GM23338 (cell line): ENCODE measurements at regions not wholly inside any gene's neighbourhood (a gene's known extent, or its start where the extent isn't known, plus 50 kb on each side); places are given as distances from the start of the nearest gene placed in this dataset.

ENCODE experiments used
- CREB1 ChIP-seq: fragments of 250-450 bp; sonication (Bioruptor Pico); IDR thresholded peaks from 2 replicates; pipeline ENCODE4 v1.5.0; 2020; ENCODE audit warnings: low read depth, mild to moderate bottlenecking, moderate library complexity
- EZH2 ChIP-seq: fragments of 200-600 bp; sonication (generic); IDR thresholded peaks from one replicate; pipeline ENCODE4 v1.8.0; 2017; ENCODE audit warnings: antibody characterized with exemption, mild to moderate bottlenecking, low read depth; ENCODE audit not compliant: unreplicated experiment
- EZH2phosphoT487 ChIP-seq: fragments of 200-600 bp; sonication (generic); IDR thresholded peaks from one replicate; pipeline ENCODE4 v1.8.1; 2018; ENCODE audit warnings: antibody characterized with exemption; ENCODE audit not compliant: unreplicated experiment
- JUNB ChIP-seq: IDR thresholded peaks from one replicate; pipeline ENCODE4 v1.6.1; 2016; ENCODE audit warnings: antibody characterized with exemption; ENCODE audit not compliant: unreplicated experiment
- NANOG ChIP-seq: IDR thresholded peaks from 2 replicates; pipeline ENCODE4 v1.6.1; 2016; ENCODE audit warnings: antibody characterized with exemption, borderline replicate concordance
- POLR2AphosphoS5 ChIP-seq: IDR thresholded peaks from 2 replicates; pipeline ENCODE4 v1.6.1; 2016; ENCODE audit warnings: antibody characterized with exemption, low read depth
- STAT1 ChIP-seq: IDR thresholded peaks from one replicate; pipeline ENCODE4 v1.6.1; 2016; ENCODE audit warnings: antibody characterized with exemption; ENCODE audit not compliant: unreplicated experiment
- ZNF114 ChIP-seq: fragments of 250-450 bp; sonication (Bioruptor Pico); IDR thresholded peaks from 2 replicates; pipeline ENCODE4 v1.5.0; 2020; ENCODE audit warnings: mild to moderate bottlenecking, moderate library complexity
- ZNF331 ChIP-seq: fragments of 250-450 bp; sonication (Bioruptor Pico); IDR thresholded peaks from 2 replicates; pipeline ENCODE4 v1.5.0; 2020; ENCODE audit warnings: low read depth, mild to moderate bottlenecking, moderate library complexity
- TF ChIP-seq, protein P1 (sequence below): IDR thresholded peaks from one replicate; pipeline ENCODE4 v1.6.1; 2018; ENCODE audit warnings: antibody characterized with exemption; ENCODE audit not compliant: unreplicated experiment
- TF ChIP-seq, protein P2 (sequence below), 2 experiments: fragments of 200-600 bp in 1 of 2; sonication (generic) in 1 of 2; conservative IDR thresholded peaks; 2 replicates each; pipeline versions ENCODE4 v1.5.1 to v1.6.1; 2016 to 2017; ENCODE audit warnings: antibody characterized with exemption in 2 of 2, low read depth in 2 of 2, mild to moderate bottlenecking in 2 of 2, moderate library complexity in 1 of 2
- TF ChIP-seq, protein P3 (sequence below): IDR thresholded peaks from 2 replicates; pipeline ENCODE4 v1.6.1; 2016; ENCODE audit warnings: antibody characterized with exemption

DNA sequence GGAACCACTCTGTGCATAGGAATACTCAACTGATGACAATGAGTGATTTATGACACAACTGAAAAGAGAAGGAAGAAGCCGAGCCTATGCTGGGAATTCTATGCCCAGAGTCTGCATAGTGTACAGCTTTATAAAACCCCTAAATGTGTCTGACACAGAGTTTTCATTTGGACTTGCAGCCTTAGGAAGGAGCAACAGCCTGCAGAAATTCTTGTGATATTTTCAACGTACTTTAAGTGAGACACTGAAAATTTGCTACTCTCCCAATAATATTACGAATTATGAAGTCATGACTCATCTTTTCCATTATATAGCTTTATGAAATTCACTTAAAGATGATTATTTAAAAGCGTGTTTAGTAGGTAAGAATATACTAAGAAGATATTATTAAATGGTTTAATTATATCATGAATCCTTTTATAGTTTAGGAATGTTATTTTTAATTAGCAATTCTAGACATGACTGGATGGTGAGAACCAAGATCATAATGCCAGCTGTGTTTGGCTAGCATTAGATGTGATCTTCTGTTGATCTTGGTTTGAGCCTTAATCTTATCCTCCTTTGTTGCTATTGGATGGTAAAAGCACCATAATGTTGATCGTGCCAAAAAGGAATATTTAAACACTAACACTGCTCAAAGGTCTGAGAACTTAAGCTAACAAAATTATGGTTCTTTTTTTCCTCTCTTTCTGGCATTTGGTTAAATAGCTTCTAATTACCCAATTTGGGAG is 785.1 kb upstream of the ADGRL4 start:
- TF ChIP-seq STAT1 (no peak), JUNB (no peak), POLR2AphosphoS5 (no peak), EZH2 (no peak), CREB1 (CRISPR knock-in tag) (no peak), EZH2phosphoT487 (no peak), NANOG (no peak), ZNF114 (CRISPR knock-in tag) (no peak), ZNF331 (CRISPR knock-in tag) (no peak)
- TF ChIP-seq, protein P1, sequence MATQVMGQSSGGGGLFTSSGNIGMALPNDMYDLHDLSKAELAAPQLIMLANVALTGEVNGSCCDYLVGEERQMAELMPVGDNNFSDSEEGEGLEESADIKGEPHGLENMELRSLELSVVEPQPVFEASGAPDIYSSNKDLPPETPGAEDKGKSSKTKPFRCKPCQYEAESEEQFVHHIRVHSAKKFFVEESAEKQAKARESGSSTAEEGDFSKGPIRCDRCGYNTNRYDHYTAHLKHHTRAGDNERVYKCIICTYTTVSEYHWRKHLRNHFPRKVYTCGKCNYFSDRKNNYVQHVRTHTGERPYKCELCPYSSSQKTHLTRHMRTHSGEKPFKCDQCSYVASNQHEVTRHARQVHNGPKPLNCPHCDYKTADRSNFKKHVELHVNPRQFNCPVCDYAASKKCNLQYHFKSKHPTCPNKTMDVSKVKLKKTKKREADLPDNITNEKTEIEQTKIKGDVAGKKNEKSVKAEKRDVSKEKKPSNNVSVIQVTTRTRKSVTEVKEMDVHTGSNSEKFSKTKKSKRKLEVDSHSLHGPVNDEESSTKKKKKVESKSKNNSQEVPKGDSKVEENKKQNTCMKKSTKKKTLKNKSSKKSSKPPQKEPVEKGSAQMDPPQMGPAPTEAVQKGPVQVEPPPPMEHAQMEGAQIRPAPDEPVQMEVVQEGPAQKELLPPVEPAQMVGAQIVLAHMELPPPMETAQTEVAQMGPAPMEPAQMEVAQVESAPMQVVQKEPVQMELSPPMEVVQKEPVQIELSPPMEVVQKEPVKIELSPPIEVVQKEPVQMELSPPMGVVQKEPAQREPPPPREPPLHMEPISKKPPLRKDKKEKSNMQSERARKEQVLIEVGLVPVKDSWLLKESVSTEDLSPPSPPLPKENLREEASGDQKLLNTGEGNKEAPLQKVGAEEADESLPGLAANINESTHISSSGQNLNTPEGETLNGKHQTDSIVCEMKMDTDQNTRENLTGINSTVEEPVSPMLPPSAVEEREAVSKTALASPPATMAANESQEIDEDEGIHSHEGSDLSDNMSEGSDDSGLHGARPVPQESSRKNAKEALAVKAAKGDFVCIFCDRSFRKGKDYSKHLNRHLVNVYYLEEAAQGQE = no peak
- TF ChIP-seq, protein P2, sequence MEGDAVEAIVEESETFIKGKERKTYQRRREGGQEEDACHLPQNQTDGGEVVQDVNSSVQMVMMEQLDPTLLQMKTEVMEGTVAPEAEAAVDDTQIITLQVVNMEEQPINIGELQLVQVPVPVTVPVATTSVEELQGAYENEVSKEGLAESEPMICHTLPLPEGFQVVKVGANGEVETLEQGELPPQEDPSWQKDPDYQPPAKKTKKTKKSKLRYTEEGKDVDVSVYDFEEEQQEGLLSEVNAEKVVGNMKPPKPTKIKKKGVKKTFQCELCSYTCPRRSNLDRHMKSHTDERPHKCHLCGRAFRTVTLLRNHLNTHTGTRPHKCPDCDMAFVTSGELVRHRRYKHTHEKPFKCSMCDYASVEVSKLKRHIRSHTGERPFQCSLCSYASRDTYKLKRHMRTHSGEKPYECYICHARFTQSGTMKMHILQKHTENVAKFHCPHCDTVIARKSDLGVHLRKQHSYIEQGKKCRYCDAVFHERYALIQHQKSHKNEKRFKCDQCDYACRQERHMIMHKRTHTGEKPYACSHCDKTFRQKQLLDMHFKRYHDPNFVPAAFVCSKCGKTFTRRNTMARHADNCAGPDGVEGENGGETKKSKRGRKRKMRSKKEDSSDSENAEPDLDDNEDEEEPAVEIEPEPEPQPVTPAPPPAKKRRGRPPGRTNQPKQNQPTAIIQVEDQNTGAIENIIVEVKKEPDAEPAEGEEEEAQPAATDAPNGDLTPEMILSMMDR (conservative IDR thresholded peaks at IDR 0.05; ENCODE audit: low read depth in 2 of 2) = no peak
- TF ChIP-seq, protein P3, sequence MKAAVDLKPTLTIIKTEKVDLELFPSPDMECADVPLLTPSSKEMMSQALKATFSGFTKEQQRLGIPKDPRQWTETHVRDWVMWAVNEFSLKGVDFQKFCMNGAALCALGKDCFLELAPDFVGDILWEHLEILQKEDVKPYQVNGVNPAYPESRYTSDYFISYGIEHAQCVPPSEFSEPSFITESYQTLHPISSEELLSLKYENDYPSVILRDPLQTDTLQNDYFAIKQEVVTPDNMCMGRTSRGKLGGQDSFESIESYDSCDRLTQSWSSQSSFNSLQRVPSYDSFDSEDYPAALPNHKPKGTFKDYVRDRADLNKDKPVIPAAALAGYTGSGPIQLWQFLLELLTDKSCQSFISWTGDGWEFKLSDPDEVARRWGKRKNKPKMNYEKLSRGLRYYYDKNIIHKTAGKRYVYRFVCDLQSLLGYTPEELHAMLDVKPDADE = no peak
